ENCODE measurements at regions not wholly inside any gene's neighbourhood (a gene's known extent, or its start where the extent isn't known, plus 50 kb on each side); places are given as distances from the start of the nearest gene placed in this dataset.
"Not testable (repeated sequence)": the region's sequence is repeated elsewhere in the genome, so short reads cannot be mapped to it uniquely, and the experiment has no call there.

GRCh38 chr6:146944809-146945208, 259.4 kb upstream of the STXBP5 start:
- no peak for DNase-seq

DNA sequence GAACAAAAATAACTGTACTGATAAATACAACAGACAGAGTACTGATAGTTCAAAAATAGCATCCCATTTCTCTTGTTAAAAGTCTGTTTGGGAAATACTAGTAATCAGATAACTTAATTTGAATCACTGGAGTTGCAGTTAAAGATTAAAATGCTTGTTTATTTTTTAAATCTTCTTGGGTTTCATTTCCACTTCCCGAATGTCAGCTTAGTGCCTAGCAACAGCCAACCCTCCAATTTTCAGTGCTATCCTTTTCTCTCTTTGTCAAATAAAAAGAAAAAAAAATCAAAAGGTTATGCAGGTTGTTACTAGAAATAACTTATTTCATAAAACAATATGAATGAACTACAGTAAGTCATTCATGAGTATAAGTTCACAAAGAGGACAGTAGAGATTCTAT, 257.7 kb upstream of the STXBP5 start:
- no peak for DNase-seq

GRCh38 chr6:146948790-146949342, 255.4 kb upstream of the STXBP5 start:
- no peak for DNase-seq

DNA sequence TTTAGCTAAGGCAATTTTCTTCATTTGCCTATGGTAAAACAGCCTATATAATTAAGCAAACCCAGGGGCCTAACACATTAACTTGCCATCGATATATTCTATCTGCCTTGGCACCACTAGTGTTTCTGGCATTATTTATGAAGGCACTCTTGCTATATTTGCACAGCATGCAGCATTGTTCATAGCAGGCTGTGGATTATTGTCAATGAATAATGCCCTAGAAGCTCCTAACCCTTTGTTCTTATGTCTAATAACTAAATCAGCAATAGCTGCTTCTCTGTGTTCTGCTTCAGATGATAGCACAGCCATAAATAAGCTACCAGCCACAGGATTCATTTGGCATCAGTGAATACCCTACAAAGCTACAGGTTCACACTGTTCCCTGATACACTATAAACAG, 254.8 kb upstream of the STXBP5 start:
- DNase-seq, result peak; percentile 73

GRCh38 chr6:146950351-146950835, 253.8 kb upstream of the STXBP5 start:
- no peak for DNase-seq

GRCh38 chr6:146955570-146955969, 248.6 kb upstream of the STXBP5 start:
- no peak for DNase-seq

GRCh38 chr6:146957181-146958093, 246.8 kb upstream of the STXBP5 start:
- DNase-seq, result no peak

DNA sequence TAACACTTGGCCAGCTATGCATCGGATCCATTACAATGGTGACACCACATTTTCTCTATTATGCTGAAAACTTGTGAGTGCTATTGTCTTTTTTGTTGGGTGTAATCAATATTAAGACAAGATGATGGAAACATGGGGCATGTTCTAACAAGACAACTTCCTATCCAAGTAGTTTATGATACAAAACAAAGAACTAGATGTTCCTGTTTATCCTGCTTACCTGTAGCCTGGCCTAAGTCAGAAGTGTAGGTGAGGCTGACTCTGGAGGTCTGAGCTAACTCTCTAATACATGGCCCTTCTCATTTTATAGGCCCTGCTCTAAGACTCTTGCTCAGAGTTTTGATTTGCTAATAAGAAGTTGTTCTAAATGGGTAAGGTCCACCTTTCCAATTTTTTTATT, 242.4 kb upstream of the STXBP5 start:
- DNase-seq, result no peak

DNA sequence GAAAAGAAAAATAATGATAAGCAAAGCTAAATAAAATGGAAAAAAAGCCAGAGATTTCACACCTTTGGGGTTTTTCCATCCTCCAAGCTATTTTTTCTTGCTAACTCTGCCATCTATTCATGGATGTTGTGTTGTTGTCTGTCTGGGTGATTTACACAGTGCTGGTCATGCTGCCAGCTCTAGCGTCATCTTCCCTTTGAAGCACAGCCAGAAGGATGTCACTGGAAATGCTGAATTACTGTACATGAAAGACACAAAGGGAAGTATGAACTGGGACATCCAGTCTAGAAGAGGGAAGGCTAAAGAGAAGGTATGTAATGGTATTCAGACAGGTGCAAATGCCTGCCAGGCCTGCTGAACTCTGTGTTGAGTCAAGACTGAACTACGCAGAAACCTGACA, 241.9 kb upstream of the STXBP5 start:
- DNase-seq, result no peak

- DNase-seq, result no peak
Observed at GRCh38 chr6:146965110-146965689, 239.0 kb upstream of the STXBP5 start.

GRCh38 chr6:146968041-146968760, 236.0 kb upstream of the STXBP5 start:
- DNase-seq, result no peak

DNA sequence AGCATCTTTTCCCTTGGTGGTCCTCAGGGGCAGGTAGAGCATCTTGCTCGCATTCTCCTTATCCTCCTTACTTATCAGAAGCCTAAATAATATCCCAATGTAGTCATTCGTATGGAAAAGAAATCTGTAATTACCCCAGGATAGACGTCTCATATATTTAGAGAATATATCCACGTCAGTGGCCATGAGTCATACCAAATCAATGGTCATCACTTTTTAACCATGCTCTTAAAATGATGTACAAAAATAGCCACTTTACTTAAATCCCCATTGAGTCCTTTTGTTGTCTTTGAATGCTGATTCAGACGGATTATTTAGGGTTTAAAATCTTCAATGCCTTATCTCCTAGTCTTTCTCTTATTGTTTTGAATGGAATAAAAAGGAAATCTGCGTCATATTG, 231.7 kb upstream of the STXBP5 start:
- DNase-seq, result no peak

GRCh38 chr6:146974351-146974750, 229.9 kb upstream of the STXBP5 start:
- DNase-seq, result no peak

GRCh38 chr6:146975093-146975492, 229.1 kb upstream of the STXBP5 start:
- no peak for DNase-seq

DNA sequence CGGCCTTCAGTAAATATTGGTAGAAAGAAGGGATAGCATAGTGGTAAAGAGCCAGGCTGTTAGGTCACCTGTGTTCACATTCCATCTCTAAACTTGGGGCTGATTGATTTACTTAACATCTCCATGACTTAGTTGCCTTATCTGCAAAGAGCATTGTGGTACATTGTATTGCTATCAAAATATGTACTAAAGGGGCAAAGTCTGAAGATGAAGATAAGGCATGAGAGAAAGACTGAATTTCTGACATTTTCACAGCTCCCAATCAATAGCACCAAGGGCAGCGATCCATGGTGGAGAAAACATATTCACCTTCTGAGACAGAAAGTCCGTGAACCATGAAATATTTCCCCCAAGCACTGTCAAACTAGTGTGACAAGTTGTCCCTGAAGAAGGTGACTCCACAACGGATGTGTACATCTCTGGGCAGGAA, 223.3 kb upstream of the STXBP5 start:
- DNase-seq, result no peak

- no peak for DNase-seq
Observed at GRCh38 chr6:146981981-146982380, 222.2 kb upstream of the STXBP5 start.

DNA sequence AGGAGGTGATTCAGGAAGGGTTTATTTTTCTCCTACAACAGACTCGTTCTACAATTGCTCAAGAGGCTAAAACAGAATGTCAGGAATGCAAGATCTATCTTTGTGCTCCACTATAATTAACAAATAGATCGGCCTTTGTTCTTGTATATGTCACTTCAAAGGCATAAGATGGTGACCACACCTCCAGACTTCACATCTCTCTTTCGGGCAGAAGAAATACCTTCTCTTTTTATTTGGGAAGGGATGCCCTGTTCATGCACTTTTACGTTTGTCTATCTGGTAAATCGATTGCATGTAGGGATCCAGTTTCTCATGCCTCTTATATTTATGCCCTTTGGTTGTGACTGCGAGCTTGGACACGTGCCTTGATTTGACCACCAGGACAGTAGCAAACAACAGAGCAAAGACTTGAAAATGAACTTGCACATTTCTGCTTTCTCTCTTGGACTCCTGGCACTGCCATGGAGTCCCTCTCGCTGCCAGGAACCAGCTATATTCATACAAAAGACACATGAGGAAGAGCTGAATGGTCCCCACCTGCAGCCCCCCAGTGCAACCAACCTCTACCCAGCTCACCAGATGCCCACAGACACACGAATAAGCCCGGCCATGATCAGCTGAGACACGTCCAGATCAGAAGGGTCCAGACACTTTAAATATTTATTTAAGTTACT, 219.8 kb upstream of the STXBP5 start:
- no peak for DNase-seq

DNA sequence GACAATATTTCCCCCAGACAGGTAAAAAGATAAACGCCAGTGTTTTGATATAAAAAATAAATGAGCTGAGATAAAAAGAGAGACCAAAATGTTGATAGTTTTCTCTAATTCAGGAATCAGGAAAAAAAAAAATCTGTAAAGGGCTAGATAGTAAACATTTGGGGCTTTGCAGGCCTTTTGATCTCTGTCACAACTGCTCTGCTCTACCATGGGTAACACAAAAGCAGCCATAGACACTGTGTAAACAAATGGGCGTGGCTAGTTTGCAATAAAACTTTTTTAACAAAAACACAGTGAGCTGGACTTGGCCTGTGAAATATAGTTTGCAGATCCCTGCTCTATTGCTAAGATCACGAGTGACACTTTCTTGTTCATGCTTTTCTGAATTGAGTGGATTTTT, 219.1 kb upstream of the STXBP5 start:
- no peak for DNase-seq

DNA sequence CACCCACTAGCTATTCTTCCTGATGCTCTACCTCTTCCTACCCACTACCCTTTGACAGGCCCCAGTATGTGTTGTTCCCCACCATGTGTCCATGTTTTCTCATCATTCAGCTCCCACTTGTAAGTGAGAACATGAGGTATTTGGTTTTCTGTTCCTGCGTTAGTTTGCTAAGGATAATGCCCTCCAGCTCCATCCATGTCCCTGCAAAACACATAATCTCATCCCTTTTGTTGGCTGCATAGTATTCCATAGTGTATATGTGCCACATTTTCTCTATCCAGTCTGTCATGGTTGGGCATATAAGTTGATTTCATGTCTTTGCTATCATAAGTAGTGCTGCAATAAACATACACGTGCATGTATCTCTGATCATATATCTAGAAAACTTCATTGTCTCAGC, 218.3 kb upstream of the STXBP5 start:
- no peak for DNase-seq

DNA sequence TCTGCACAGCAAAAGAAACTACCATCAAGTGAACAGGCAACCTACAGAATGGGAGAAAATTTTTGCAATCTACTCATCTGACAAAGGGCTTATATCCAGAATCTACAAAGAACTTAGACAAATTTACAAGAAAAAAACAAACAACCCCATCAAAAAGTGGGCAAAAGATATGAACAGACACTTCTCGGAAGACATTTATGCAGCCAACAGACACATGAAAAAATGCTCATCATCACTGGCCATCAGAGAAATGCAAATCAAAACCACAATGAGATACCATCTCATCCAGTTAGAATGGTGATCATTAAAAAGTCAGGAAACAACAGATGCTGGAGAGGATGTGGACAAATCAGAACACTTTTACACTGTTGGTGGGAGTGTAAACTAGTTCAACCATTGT, 216.3 kb upstream of the STXBP5 start:
- DNase-seq, result not testable (repeated sequence)

DNA sequence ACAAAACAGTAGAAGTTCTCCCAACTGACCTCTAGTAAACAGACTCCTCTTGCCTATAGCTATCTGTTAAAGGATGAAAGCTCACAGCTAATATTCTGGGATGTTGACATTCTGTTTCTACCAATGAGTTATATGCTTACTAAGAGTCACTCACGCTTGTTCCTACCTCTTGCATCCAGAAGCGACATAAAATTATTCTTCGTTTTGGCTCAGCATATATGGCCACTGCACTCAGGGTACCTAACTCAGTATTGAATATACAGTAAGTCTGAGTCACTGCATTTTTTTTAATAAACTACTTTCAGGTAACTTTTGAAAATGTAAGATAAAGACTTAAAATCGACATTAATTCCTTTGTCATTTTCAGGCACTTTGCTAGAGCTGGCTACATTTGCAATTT, 214.4 kb upstream of the STXBP5 start:
- DNase-seq, result no peak

- DNase-seq, result no peak
Observed at GRCh38 chr6:146990284-146990683, 213.9 kb upstream of the STXBP5 start.

Measured in NCI-H1417 treated with DMSO at 0.1 percent for 48 hours (cell line).